ENCODE measurements at regions not wholly inside any gene's neighbourhood (a gene's known extent, or its start where the extent isn't known, plus 50 kb on each side); places are given as distances from the start of the nearest gene placed in this dataset.

DNA sequence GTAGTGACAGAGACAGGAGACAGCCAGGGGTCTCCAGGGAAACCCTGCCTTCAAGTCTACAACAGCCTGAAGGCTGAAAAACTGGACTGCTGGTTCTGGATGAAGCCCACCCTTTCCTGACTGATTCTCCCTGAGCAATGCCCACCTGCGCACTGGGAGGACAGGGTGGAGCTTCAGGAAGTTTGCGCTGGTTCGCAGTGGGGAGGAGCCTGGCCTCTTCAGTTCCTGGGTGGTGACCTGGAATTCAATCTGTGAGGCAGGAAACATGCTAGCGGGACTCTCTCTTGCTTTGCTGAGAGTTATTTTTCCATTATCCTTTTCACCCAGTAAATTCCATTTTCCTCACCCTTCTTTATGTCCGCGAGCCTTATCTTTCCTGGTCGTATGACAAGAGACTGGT lies 600.8 kb downstream of the TRHDE start:
- DNase-seq (no peak), ATAC-seq (ENCODE audit: low read depth) (no peak)
- Histone ChIP-seq H3K79me2 (ENCODE audit: control insufficient read depth, insufficient read depth, low read length) (no peaks in the 10 kb centered on the region), H2AFZ (ENCODE audit: insufficient read depth, low read depth, low read length, poor library complexity, severe bottlenecking) (no peak overlapping the region), H3K27me3 (replicated peaks in 1 of 4; ENCODE audit: control extremely low read depth in 1 of 4, control insufficient read depth in 3 of 4, insufficient read depth in 4 of 4, low read length in 3 of 4) (no peaks in the 10 kb centered on the region), H3K9me3 (ENCODE audit: control extremely low read depth in 1 of 3, control insufficient read depth in 2 of 3, insufficient read depth in 1 of 3, low read length in 2 of 3) (peaks cover 0 to 8% (median 3%) of the 10 kb centered on the region in 3 donors), H3K27ac (ENCODE audit: low read length in 2 of 2) (no peak overlapping the region), H3K36me3 (replicated peaks in 1 of 2; ENCODE audit: control extremely low read depth in 1 of 2, control insufficient read depth in 1 of 2, extremely low read depth in 1 of 2, insufficient read depth in 2 of 2, low read length in 1 of 2) (no peaks in the 10 kb centered on the region), H3K9ac (ENCODE audit: low read length) (no peak overlapping the region), H4K20me1 (ENCODE audit: control insufficient read depth, insufficient read depth, low read length, poor library complexity, severe bottlenecking) (no peaks in the 10 kb centered on the region), H3K4me1 (ENCODE audit: control insufficient read depth in 2 of 2, insufficient read depth in 2 of 2, low read length in 2 of 2) (no peaks in the 10 kb centered on the region), H3K4me2 (replicated peaks; ENCODE audit: low read depth, low read length, poor library complexity, severe bottlenecking) (no peak overlapping the region), H3K4me3 (ENCODE audit: control extremely low read depth in 1 of 5, extremely low read depth in 1 of 5, insufficient read depth in 1 of 5, low read depth in 2 of 5, low read length in 4 of 5) (no peak overlapping the region)
- H3K9me3 Mint-ChIP-seq (ENCODE audit: insufficient read depth) = peaks cover 6% of the 10 kb centered on the region
- 86% methylated on average over 6 of the region's 7 CpGs for WGBS (ENCODE audit: insufficient coverage)
- H3K27me3 Mint-ChIP-seq = no peaks in the 10 kb centered on the region
- POLR2A ChIA-PET = no interaction called here
- no peak overlapping the region for H3K27ac Mint-ChIP-seq
- no peak overlapping the region for H3K4me3 Mint-ChIP-seq
- TF ChIP-seq EZH2 (IDR thresholded peaks at IDR 0.05; ENCODE audit: borderline replicate concordance, insufficient read depth, low read depth, low read length, poor library complexity, severe bottlenecking) = no peak
- TF ChIP-seq, protein P1, sequence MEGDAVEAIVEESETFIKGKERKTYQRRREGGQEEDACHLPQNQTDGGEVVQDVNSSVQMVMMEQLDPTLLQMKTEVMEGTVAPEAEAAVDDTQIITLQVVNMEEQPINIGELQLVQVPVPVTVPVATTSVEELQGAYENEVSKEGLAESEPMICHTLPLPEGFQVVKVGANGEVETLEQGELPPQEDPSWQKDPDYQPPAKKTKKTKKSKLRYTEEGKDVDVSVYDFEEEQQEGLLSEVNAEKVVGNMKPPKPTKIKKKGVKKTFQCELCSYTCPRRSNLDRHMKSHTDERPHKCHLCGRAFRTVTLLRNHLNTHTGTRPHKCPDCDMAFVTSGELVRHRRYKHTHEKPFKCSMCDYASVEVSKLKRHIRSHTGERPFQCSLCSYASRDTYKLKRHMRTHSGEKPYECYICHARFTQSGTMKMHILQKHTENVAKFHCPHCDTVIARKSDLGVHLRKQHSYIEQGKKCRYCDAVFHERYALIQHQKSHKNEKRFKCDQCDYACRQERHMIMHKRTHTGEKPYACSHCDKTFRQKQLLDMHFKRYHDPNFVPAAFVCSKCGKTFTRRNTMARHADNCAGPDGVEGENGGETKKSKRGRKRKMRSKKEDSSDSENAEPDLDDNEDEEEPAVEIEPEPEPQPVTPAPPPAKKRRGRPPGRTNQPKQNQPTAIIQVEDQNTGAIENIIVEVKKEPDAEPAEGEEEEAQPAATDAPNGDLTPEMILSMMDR (IDR thresholded peaks at IDR 0.05) = no peak
- H3K4me1 Mint-ChIP-seq = no peaks in the 10 kb centered on the region
- intact Hi-C loops (cut with micrococcal nuclease) = no loop called here
- CTCF ChIA-PET = no interaction called here

DNA sequence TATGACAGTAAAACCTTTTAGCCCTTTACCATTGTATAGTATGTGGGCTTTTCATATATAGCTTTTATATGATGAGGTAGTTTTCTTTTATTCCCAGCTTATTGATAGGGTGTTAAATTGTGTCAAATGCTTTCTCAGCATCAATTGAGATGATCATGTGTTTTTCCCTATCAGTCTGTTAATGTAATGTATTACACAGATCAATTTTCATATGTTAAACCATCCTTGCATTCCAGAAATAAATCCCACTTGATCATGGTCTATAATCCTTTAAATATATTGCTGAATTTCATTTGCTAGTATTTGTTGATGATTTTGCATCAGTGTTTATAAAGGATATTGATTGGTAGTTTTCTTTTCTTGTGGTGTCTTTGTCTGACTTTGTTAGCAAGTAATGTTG lies 603.9 kb downstream of the TRHDE start:
- Mint-ChIP-seq H3K27me3 (no peaks in the 10 kb centered on the region), H3K9me3 (ENCODE audit: insufficient read depth) (peaks cover 6% of the 10 kb centered on the region), H3K4me3 (no peak overlapping the region), H3K4me1 (no peaks in the 10 kb centered on the region), H3K27ac (no peak overlapping the region)
- DNase-seq (no peak), ATAC-seq (ENCODE audit: low read depth) (no peak)
- Histone ChIP-seq H3K4me1 (ENCODE audit: control insufficient read depth in 2 of 2, insufficient read depth in 2 of 2, low read length in 2 of 2) (no peaks in the 10 kb centered on the region), H3K4me2 (replicated peaks; ENCODE audit: low read depth, low read length, poor library complexity, severe bottlenecking) (no peak overlapping the region), H3K4me3 (ENCODE audit: control extremely low read depth in 1 of 5, extremely low read depth in 1 of 5, insufficient read depth in 1 of 5, low read depth in 2 of 5, low read length in 4 of 5) (no peak overlapping the region), H2AFZ (ENCODE audit: insufficient read depth, low read depth, low read length, poor library complexity, severe bottlenecking) (no peak overlapping the region), H3K27ac (ENCODE audit: low read length in 2 of 2) (no peak overlapping the region), H3K27me3 (replicated peaks in 1 of 4; ENCODE audit: control extremely low read depth in 1 of 4, control insufficient read depth in 3 of 4, insufficient read depth in 4 of 4, low read length in 3 of 4) (no peaks in the 10 kb centered on the region), H3K9ac (ENCODE audit: low read length) (no peak overlapping the region), H4K20me1 (ENCODE audit: control insufficient read depth, insufficient read depth, low read length, poor library complexity, severe bottlenecking) (no peaks in the 10 kb centered on the region), H3K79me2 (ENCODE audit: control insufficient read depth, insufficient read depth, low read length) (no peaks in the 10 kb centered on the region), H3K36me3 (replicated peaks in 1 of 2; ENCODE audit: control extremely low read depth in 1 of 2, control insufficient read depth in 1 of 2, extremely low read depth in 1 of 2, insufficient read depth in 2 of 2, low read length in 1 of 2) (no peaks in the 10 kb centered on the region), H3K9me3 (ENCODE audit: control extremely low read depth in 1 of 3, control insufficient read depth in 2 of 3, insufficient read depth in 1 of 3, low read length in 2 of 3) (peaks cover 3 to 8% (median 7%) of the 10 kb centered on the region in 3 donors)
- no peak for TF ChIP-seq EZH2 (IDR thresholded peaks at IDR 0.05; ENCODE audit: borderline replicate concordance, insufficient read depth, low read depth, low read length, poor library complexity, severe bottlenecking)
- TF ChIP-seq, protein P1 (IDR thresholded peaks at IDR 0.05) = no peak
- ChIA-PET POLR2A (no interaction called here), CTCF (no interaction called here)
- intact Hi-C loops (cut with micrococcal nuclease) = no loop called here

All from B cell (primary cell).